ENCODE measurements at regions not wholly inside any gene's neighbourhood (a gene's known extent, or its start where the extent isn't known, plus 50 kb on each side); places are given as distances from the start of the nearest gene placed in this dataset.

DNA sequence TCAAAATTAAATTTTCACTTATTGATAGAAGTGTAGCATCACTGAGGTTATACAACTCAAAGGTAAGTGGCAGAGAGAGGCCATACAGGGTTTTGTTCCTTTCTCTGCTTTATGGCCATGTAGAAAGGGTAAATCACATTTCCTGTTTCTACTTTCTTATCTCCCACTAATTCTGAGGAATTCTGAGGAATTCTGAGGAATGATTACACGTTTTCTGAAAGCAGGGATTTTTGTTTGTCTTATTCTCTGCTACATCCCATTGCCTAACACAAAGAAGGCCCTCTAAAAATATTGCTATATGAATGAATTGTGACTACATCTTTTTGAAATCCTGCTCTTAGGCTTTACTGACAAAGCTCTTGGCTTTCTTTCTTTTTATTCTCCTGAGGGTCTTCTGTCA, 516.9 kb upstream of the ZNF608 start:
- TF ChIP-seq, protein P1, sequence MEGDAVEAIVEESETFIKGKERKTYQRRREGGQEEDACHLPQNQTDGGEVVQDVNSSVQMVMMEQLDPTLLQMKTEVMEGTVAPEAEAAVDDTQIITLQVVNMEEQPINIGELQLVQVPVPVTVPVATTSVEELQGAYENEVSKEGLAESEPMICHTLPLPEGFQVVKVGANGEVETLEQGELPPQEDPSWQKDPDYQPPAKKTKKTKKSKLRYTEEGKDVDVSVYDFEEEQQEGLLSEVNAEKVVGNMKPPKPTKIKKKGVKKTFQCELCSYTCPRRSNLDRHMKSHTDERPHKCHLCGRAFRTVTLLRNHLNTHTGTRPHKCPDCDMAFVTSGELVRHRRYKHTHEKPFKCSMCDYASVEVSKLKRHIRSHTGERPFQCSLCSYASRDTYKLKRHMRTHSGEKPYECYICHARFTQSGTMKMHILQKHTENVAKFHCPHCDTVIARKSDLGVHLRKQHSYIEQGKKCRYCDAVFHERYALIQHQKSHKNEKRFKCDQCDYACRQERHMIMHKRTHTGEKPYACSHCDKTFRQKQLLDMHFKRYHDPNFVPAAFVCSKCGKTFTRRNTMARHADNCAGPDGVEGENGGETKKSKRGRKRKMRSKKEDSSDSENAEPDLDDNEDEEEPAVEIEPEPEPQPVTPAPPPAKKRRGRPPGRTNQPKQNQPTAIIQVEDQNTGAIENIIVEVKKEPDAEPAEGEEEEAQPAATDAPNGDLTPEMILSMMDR (IDR thresholded peaks at IDR 0.05 in 2 of 3, conservative IDR thresholded peaks at IDR 0.05 in 1 of 3; ENCODE audit: control insufficient read depth in 2 of 3, extremely low read depth in 1 of 3, insufficient read depth in 1 of 3, low read depth in 3 of 3, low read length in 3 of 3) = no peak
- TF ChIP-seq REST (IDR thresholded peaks at IDR 0.05; ENCODE audit: low read depth, low read length) = no peak
- TF ChIP-seq SP1 (IDR thresholded peaks at IDR 0.05; ENCODE audit: low read depth, low read length) = no peak
- TF ChIP-seq HCFC1 (IDR thresholded peaks at IDR 0.05; ENCODE audit: low read length) = no peak
- no peak for TF ChIP-seq POLR2A (IDR thresholded peaks at IDR 0.05; ENCODE audit: low read depth, low read length)

Data from GM12878 (cell line).